ENCODE measurements at regions not wholly inside any gene's neighbourhood (a gene's known extent, or its start where the extent isn't known, plus 50 kb on each side); places are given as distances from the start of the nearest gene placed in this dataset.

DNA sequence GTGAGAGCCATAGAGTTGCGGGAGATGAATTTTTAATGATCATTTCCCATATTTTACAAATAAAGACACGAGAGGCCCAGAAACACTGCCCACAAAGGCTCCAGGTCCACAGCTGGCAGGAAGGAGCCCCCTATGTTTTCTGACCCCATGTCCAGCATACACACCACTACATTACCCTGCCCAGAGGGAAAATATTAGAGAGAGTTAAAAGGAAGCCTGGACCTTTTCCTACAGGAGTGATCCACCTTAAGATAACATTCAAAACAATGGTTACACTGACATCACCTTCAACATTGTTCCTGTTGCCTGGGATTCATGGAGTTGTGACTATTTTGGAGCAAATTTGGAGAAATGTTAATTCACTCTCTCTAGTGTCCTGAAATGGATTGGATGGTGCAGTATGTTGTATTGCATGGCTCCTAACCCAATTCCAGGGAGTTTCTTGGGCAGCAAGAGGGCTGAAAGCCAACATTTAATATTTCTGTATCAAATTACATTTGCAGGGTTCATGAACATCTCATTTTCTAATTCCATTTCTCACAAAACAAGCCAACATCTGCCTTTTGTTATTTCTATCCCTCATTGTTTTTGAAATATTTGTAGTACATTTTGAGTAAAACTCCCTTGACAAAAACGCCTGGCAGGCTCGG is 172.5 kb downstream of the DLEU7 start:
- no peak for TF ChIP-seq POLR2A (IDR thresholded peaks at IDR 0.05; ENCODE audit: extremely low read depth, insufficient read length)
- TF ChIP-seq, protein P1, sequence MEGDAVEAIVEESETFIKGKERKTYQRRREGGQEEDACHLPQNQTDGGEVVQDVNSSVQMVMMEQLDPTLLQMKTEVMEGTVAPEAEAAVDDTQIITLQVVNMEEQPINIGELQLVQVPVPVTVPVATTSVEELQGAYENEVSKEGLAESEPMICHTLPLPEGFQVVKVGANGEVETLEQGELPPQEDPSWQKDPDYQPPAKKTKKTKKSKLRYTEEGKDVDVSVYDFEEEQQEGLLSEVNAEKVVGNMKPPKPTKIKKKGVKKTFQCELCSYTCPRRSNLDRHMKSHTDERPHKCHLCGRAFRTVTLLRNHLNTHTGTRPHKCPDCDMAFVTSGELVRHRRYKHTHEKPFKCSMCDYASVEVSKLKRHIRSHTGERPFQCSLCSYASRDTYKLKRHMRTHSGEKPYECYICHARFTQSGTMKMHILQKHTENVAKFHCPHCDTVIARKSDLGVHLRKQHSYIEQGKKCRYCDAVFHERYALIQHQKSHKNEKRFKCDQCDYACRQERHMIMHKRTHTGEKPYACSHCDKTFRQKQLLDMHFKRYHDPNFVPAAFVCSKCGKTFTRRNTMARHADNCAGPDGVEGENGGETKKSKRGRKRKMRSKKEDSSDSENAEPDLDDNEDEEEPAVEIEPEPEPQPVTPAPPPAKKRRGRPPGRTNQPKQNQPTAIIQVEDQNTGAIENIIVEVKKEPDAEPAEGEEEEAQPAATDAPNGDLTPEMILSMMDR (IDR thresholded peaks at IDR 0.05; ENCODE audit: low read depth, low read length), result no peak
